Neural progenitor cell (in vitro differentiated cells): ENCODE measurements at regions not wholly inside any gene's neighbourhood (a gene's known extent, or its start where the extent isn't known, plus 50 kb on each side); places are given as distances from the start of the nearest gene placed in this dataset.
"Not testable (repeated sequence)": the region's sequence is repeated elsewhere in the genome, so short reads cannot be mapped to it uniquely, and the experiment has no call there.

Source experiments
- EZH2 ChIP-seq: fragments of 200-600 bp; sonication (generic); IDR thresholded peaks from 2 replicates; pipeline ENCODE4 v1.6.1; 2017; ENCODE audit warnings: antibody characterized with exemption, mild to moderate bottlenecking, moderate library complexity
- EZH2phosphoT487 ChIP-seq: fragments of 200-600 bp; sonication (generic); IDR thresholded peaks from 2 replicates; pipeline ENCODE4 v1.6.1; 2017; ENCODE audit warnings: antibody characterized with exemption
- TF ChIP-seq, protein P1 (sequence below): fragments of 200-600 bp; sonication (generic); IDR thresholded peaks from 2 replicates; pipeline ENCODE4 v1.5.1; 2017; ENCODE audit warnings: antibody characterized with exemption, mild to moderate bottlenecking

DNA sequence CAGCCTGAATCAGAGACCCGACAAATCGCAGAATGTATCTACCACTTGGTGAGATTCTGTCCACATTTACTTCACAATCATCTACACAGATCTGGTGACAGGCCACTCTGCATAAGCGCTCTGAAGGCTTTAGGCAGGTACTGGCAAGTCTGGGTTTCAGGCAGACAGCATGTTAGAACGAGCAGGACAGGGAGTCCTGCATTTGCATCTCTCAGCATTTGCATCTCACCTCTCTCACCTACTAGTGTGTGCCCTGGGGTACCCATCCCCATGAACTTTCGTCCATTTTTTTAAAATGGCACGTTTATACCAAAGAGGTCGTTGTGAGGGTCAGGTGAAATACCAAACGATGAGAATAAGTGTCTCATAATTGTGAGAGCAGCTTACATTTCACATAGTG is 108.2 kb downstream of the SPATA31A1 start:
- TF ChIP-seq, protein P1, sequence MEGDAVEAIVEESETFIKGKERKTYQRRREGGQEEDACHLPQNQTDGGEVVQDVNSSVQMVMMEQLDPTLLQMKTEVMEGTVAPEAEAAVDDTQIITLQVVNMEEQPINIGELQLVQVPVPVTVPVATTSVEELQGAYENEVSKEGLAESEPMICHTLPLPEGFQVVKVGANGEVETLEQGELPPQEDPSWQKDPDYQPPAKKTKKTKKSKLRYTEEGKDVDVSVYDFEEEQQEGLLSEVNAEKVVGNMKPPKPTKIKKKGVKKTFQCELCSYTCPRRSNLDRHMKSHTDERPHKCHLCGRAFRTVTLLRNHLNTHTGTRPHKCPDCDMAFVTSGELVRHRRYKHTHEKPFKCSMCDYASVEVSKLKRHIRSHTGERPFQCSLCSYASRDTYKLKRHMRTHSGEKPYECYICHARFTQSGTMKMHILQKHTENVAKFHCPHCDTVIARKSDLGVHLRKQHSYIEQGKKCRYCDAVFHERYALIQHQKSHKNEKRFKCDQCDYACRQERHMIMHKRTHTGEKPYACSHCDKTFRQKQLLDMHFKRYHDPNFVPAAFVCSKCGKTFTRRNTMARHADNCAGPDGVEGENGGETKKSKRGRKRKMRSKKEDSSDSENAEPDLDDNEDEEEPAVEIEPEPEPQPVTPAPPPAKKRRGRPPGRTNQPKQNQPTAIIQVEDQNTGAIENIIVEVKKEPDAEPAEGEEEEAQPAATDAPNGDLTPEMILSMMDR, result not testable (repeated sequence)
- TF ChIP-seq EZH2, EZH2phosphoT487: not testable (repeated sequence)
